GM12878 (cell line): ENCODE measurements at regions not wholly inside any gene's neighbourhood (a gene's known extent, or its start where the extent isn't known, plus 50 kb on each side); places are given as distances from the start of the nearest gene placed in this dataset.

Experiments used
- ATAC-seq: fragments of 200-7000 bp; cut with Tn5 transposase; 3 replicates; pipeline ENCODE4 v1.9.1; 2020; ENCODE audit warnings: mild to moderate bottlenecking, moderate library complexity
- BruUV-seq: library from RNA; stranded (reverse); fragments of 400-500 nt; replicated peaks from 2 replicates; lab custom pipeline; 2021; lab: Mats Ljungman, UMichigan
- CTCF ChIA-PET: fragments of 300-600 bp; sonication (Branson Sonifier 250); formaldehyde crosslinking; extraction: SDS; loops from one replicate; lab custom pipeline; 2021; ENCODE audit warnings: inconsistent platforms; lab: Yijun Ruan, JAX
- POLR2A ChIA-PET: fragments of 350-600 bp; formaldehyde crosslinking; extraction: SDS; loops from one replicate; lab custom pipeline; 2021; ENCODE audit warnings: inconsistent platforms; lab: Charles Lee
- RAD21 ChIA-PET: fragments of 300-600 bp; sonication (Branson Sonifier 250); formaldehyde crosslinking; loops from one replicate; lab custom pipeline; 2023; ENCODE audit warnings: antibody characterized with exemption; ENCODE audit not compliant: unreplicated experiment; lab: Charles Lee
- SMC1A ChIA-PET: fragments of 300-600 bp; sonication (Branson Sonifier 250); formaldehyde crosslinking; loops from one replicate; lab custom pipeline; 2023; ENCODE audit not compliant: unreplicated experiment, uncharacterized antibody; lab: Charles Lee
- DNase-seq: peaks from one replicate; pipeline ENCODE4 v3.0.0-alpha.2; 2011; ENCODE audit warnings: low read depth, low spot score
- FAIRE-seq: peaks from 3 replicates; lab custom pipeline; 2011; peaks lifted over from hg19 to GRCh38; lab: Jason Lieb, UNC
- H2AFZ ChIP-seq: 2 replicates; pipeline ENCODE4 v1.6.0; 2011; ENCODE audit warnings: low read depth, low read length, control low read depth; ENCODE audit not compliant: control insufficient read depth
- H3K27ac ChIP-seq: 2 replicates; pipeline ENCODE4 v1.5.1; 2011; ENCODE audit warnings: control low read depth; ENCODE audit not compliant: control insufficient read depth, insufficient read depth
- H3K27me3 ChIP-seq, 2 experiments: replicated peaks in 1 of 2; 2 replicates each; pipeline versions ENCODE4 v1.6.0 to v1.6.1; 2011; ENCODE audit warnings: low read length in 1 of 2; ENCODE audit not compliant: control insufficient read depth in 2 of 2, insufficient read depth in 2 of 2
- H3K36me3 ChIP-seq, 2 experiments: 2 replicates each; pipeline ENCODE4 v1.5.1; 2011; ENCODE audit warnings: low read length in 1 of 2; ENCODE audit not compliant: control insufficient read depth in 2 of 2, insufficient read depth in 2 of 2
- H3K4me1 ChIP-seq: 2 replicates; pipeline ENCODE4 v1.6.1; 2011; ENCODE audit warnings: mild to moderate bottlenecking, low read length, moderate library complexity, mixed read lengths; ENCODE audit not compliant: control insufficient read depth, insufficient read depth
- H3K4me2 ChIP-seq: 2 replicates; pipeline ENCODE4 v1.6.0; 2011; ENCODE audit warnings: control low read depth; ENCODE audit not compliant: control insufficient read depth, insufficient read depth
- H3K4me3 ChIP-seq: fragments of 200-600 bp; sonication (generic); 2 replicates; pipeline ENCODE4 v1.5.1; 2016
- H3K79me2 ChIP-seq: 2 replicates; pipeline ENCODE4 v1.6.0; 2011; ENCODE audit warnings: low read length; ENCODE audit not compliant: control insufficient read depth, insufficient read depth
- H3K9ac ChIP-seq: 2 replicates; pipeline ENCODE4 v1.8.0; 2011; ENCODE audit warnings: low read length, control low read depth, mixed read lengths; ENCODE audit not compliant: control insufficient read depth, insufficient read depth
- H3K9me3 ChIP-seq: replicated peaks from 3 replicates; pipeline ENCODE4 v1.5.1; 2011; ENCODE audit warnings: mild to moderate bottlenecking, low read length; ENCODE audit not compliant: control insufficient read depth, insufficient read depth
- H4K20me1 ChIP-seq: 2 replicates; pipeline ENCODE4 v1.6.0; 2011; ENCODE audit not compliant: control insufficient read depth, insufficient read depth
- CHD4 ChIP-seq: fragments of 200-600 bp; sonication (generic); IDR thresholded peaks from 2 replicates; pipeline ENCODE4 v1.6.1; 2016; ENCODE audit warnings: mild to moderate bottlenecking
- CREB1 ChIP-seq: IDR thresholded peaks from 2 replicates; pipeline ENCODE4 v1.6.1; 2012; ENCODE audit warnings: low read depth, mild to moderate bottlenecking, inconsistent platforms
- ETV6 ChIP-seq, 2 experiments: fragments of 450-650 bp in 1 of 2; IDR thresholded peaks in 1 of 2; conservative IDR thresholded peaks in 1 of 2; 2 replicates each; pipeline ENCODE4 v1.6.1; 2014; ENCODE audit warnings: antibody characterized with exemption in 1 of 2, borderline replicate concordance in 1 of 2, low read depth in 1 of 2, mild to moderate bottlenecking in 1 of 2, moderate library complexity in 1 of 2
- HCFC1 ChIP-seq: fragments of 150-350 bp; IDR thresholded peaks from 2 replicates; pipeline ENCODE4 v1.6.1; 2014; ENCODE audit warnings: low read length
- IRF4 ChIP-seq: IDR thresholded peaks from 2 replicates; pipeline ENCODE4 v1.6.1; 2011; ENCODE audit warnings: low read depth, low read length
- JUND ChIP-seq: IDR thresholded peaks from 2 replicates; pipeline ENCODE4 v1.6.1; 2012; ENCODE audit warnings: low read depth, mild to moderate bottlenecking, low read length, improper control_type of control experiment, moderate library complexity
- MTA2 ChIP-seq: fragments of 450-650 bp; IDR thresholded peaks from 2 replicates; pipeline ENCODE4 v1.6.1; 2016; ENCODE audit warnings: low read depth, mild to moderate bottlenecking, moderate library complexity
- MYC ChIP-seq: IDR thresholded peaks from 2 replicates; pipeline ENCODE4 v1.6.1; 2011; ENCODE audit warnings: mild to moderate bottlenecking, low read length, moderate library complexity, inconsistent platforms; ENCODE audit not compliant: insufficient read depth, insufficient replicate concordance, insufficient read length, severe bottlenecking
- NFIC ChIP-seq: IDR thresholded peaks from 2 replicates; pipeline ENCODE4 v1.6.1; 2012; ENCODE audit warnings: low read depth, mild to moderate bottlenecking, inconsistent platforms, low read length, moderate library complexity
- NR2C2 ChIP-seq: IDR thresholded peaks from 2 replicates; pipeline ENCODE4 v1.6.1; 2011; ENCODE audit warnings: borderline replicate concordance, low read depth; ENCODE audit not compliant: control insufficient read depth, insufficient read length
- NR2F1 ChIP-seq: fragments of 450-650 bp; conservative IDR thresholded peaks from 2 replicates; pipeline ENCODE4 v1.6.1; 2017; ENCODE audit warnings: mild to moderate bottlenecking
- POLR2A ChIP-seq: IDR thresholded peaks from 2 replicates; pipeline ENCODE4 v1.6.1; 2011; ENCODE audit warnings: low read depth, mild to moderate bottlenecking, low read length
- RAD21 ChIP-seq: IDR thresholded peaks from 2 replicates; pipeline ENCODE4 v1.6.1; 2011; ENCODE audit warnings: mild to moderate bottlenecking, low read depth, low read length, moderate library complexity; ENCODE audit not compliant: insufficient read depth
- ZNF384 ChIP-seq: IDR thresholded peaks from 2 replicates; pipeline ENCODE4 v1.6.1; 2012; ENCODE audit warnings: low read depth, mild to moderate bottlenecking, low read length, improper control_type of control experiment, borderline replicate concordance
- ZZZ3 ChIP-seq: IDR thresholded peaks from 2 replicates; pipeline ENCODE4 v1.6.1; 2011; ENCODE audit warnings: low read depth; ENCODE audit not compliant: control insufficient read depth, insufficient read length
- WGBS: methylation state at CpG from one replicate; pipeline ENCODE4 v1.1.6; 2016; ENCODE audit warnings: low lambda C conversion rate; ENCODE audit not compliant: insufficient replicate concordance, insufficient coverage; ENCODE audit errors: missing lambda C conversion rate; 5-methylcytosine and 5-hydroxymethylcytosine counted together
- in situ Hi-C: fragments of 300-500 bp; cut with MboI; formaldehyde crosslinking; loops from 9 replicates; pipeline ENCODE4 v1.14.3; 2018; ENCODE audit warnings: mixed read lengths
- intact Hi-C: fragments of 100-400 bp; cut with micrococcal nuclease; formaldehyde crosslinking; loops from one replicate; pipeline ENCODE4 v1.14.2; 2022; ENCODE audit not compliant: unreplicated experiment
- TF ChIP-seq, protein P1 (sequence below): fragments of 450-650 bp; IDR thresholded peaks from 2 replicates; pipeline ENCODE4 v1.6.1; 2017; ENCODE audit warnings: mild to moderate bottlenecking, moderate library complexity
- TF ChIP-seq, protein P2 (sequence below): fragments of 450-650 bp; IDR thresholded peaks from 2 replicates; pipeline ENCODE4 v1.6.1; 2017; ENCODE audit warnings: mild to moderate bottlenecking, low read depth, inconsistent platforms; ENCODE audit not compliant: poor library complexity, severe bottlenecking
- TF ChIP-seq, protein P3 (sequence below): IDR thresholded peaks from 2 replicates; pipeline ENCODE4 v1.6.1; 2011; ENCODE audit warnings: borderline replicate concordance, low read depth, mild to moderate bottlenecking, moderate library complexity, low read length; ENCODE audit not compliant: insufficient read depth, poor library complexity, severe bottlenecking

DNA sequence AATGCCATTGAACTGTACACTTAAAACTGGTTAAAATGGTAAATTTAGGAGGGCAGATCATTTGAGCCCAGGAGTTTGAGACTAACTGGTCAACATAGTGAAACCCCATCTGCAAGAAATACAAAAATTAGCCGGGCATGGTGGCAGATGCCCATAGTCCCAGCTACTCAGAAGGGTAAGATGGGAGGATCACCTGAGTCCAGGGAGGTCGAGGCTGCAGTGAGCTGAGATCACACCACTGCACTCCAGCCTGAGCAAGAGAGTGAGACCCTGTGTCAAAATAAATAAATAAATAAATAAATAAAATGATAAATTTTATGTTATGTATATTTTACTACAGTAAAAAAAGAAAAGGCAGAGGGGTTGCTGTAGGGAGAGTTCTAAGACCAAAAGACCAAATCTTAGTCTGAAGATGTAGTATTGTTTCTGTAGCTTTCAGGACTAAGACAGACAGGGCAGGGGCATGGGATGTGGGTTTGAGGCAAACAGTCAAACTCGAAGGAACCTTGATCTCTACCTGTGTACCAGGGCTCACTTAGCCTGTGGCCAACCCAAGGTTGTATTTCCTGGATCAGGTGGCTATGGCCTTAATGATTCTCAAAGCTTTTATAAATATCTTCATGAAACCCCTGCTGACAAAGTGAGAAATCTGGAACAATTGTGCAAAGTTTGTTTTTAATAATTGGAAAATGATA is 316.7 kb downstream of the CYRIA start:
- Histone ChIP-seq H3K9me3 (no peaks in the 10 kb centered on the region; the same call in 2 of the 3 replicates), H3K4me1 (no peaks in the 10 kb centered on the region), H2AFZ (no peak overlapping the region), H3K4me3 (no peak overlapping the region), H4K20me1 (no peaks in the 10 kb centered on the region), H3K27me3 (no peaks in the 10 kb centered on the region), H3K27ac (no peak overlapping the region), H3K36me3 (no peaks in the 10 kb centered on the region), H3K4me2 (no peak overlapping the region), H3K79me2 (no peaks in the 10 kb centered on the region), H3K9ac (no peak overlapping the region)
- in situ Hi-C loops (no loop called here), intact Hi-C loops (no loop called here)
- ChIA-PET RAD21 (no interaction called here), CTCF (no interaction called here), SMC1A (no interaction called here), POLR2A (no interaction called here)
- WGBS = 0% methylated on average over 3 of the region's 3 CpGs
- ATAC-seq (no peak), FAIRE-seq (no peak), DNase-seq (no peak)
- no peak for TF ChIP-seq POLR2A
- TF ChIP-seq JUND = no peak
- TF ChIP-seq HCFC1 = no peak
- no peak for TF ChIP-seq CREB1
- no peak for TF ChIP-seq ETV6 (conservative IDR thresholded peaks at IDR 0.05 in 1 of 2, IDR thresholded peaks at IDR 0.05 in 1 of 2; ENCODE audit: borderline replicate concordance in 1 of 2, low read depth in 1 of 2)
- no peak for TF ChIP-seq ZZZ3
- TF ChIP-seq NFIC = no peak
- TF ChIP-seq RAD21 = no peak
- TF ChIP-seq MTA2 = no peak
- no peak for TF ChIP-seq IRF4
- TF ChIP-seq, protein P1, sequence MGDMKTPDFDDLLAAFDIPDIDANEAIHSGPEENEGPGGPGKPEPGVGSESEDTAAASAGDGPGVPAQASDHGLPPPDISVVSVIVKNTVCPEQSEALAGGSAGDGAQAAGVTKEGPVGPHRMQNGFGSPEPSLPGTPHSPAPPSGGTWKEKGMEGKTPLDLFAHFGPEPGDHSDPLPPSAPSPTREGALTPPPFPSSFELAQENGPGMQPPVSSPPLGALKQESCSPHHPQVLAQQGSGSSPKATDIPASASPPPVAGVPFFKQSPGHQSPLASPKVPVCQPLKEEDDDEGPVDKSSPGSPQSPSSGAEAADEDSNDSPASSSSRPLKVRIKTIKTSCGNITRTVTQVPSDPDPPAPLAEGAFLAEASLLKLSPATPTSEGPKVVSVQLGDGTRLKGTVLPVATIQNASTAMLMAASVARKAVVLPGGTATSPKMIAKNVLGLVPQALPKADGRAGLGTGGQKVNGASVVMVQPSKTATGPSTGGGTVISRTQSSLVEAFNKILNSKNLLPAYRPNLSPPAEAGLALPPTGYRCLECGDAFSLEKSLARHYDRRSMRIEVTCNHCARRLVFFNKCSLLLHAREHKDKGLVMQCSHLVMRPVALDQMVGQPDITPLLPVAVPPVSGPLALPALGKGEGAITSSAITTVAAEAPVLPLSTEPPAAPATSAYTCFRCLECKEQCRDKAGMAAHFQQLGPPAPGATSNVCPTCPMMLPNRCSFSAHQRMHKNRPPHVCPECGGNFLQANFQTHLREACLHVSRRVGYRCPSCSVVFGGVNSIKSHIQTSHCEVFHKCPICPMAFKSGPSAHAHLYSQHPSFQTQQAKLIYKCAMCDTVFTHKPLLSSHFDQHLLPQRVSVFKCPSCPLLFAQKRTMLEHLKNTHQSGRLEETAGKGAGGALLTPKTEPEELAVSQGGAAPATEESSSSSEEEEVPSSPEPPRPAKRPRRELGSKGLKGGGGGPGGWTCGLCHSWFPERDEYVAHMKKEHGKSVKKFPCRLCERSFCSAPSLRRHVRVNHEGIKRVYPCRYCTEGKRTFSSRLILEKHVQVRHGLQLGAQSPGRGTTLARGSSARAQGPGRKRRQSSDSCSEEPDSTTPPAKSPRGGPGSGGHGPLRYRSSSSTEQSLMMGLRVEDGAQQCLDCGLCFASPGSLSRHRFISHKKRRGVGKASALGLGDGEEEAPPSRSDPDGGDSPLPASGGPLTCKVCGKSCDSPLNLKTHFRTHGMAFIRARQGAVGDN = no peak
- TF ChIP-seq ZNF384 = no peak
- TF ChIP-seq, protein P2, sequence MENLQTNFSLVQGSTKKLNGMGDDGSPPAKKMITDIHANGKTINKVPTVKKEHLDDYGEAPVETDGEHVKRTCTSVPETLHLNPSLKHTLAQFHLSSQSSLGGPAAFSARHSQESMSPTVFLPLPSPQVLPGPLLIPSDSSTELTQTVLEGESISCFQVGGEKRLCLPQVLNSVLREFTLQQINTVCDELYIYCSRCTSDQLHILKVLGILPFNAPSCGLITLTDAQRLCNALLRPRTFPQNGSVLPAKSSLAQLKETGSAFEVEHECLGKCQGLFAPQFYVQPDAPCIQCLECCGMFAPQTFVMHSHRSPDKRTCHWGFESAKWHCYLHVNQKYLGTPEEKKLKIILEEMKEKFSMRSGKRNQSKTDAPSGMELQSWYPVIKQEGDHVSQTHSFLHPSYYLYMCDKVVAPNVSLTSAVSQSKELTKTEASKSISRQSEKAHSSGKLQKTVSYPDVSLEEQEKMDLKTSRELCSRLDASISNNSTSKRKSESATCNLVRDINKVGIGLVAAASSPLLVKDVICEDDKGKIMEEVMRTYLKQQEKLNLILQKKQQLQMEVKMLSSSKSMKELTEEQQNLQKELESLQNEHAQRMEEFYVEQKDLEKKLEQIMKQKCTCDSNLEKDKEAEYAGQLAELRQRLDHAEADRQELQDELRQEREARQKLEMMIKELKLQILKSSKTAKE = no peak
- TF ChIP-seq, protein P3, sequence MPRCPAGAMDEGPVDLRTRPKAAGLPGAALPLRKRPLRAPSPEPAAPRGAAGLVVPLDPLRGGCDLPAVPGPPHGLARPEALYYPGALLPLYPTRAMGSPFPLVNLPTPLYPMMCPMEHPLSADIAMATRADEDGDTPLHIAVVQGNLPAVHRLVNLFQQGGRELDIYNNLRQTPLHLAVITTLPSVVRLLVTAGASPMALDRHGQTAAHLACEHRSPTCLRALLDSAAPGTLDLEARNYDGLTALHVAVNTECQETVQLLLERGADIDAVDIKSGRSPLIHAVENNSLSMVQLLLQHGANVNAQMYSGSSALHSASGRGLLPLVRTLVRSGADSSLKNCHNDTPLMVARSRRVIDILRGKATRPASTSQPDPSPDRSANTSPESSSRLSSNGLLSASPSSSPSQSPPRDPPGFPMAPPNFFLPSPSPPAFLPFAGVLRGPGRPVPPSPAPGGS = no peak
- no peak for TF ChIP-seq NR2C2
- TF ChIP-seq MYC = no peak
- TF ChIP-seq NR2F1 = no peak
- TF ChIP-seq CHD4 = no peak
- no TSS peak for BruUV-seq
